ENCODE measurements at regions not wholly inside any gene's neighbourhood (a gene's known extent, or its start where the extent isn't known, plus 50 kb on each side); places are given as distances from the start of the nearest gene placed in this dataset.

DNA sequence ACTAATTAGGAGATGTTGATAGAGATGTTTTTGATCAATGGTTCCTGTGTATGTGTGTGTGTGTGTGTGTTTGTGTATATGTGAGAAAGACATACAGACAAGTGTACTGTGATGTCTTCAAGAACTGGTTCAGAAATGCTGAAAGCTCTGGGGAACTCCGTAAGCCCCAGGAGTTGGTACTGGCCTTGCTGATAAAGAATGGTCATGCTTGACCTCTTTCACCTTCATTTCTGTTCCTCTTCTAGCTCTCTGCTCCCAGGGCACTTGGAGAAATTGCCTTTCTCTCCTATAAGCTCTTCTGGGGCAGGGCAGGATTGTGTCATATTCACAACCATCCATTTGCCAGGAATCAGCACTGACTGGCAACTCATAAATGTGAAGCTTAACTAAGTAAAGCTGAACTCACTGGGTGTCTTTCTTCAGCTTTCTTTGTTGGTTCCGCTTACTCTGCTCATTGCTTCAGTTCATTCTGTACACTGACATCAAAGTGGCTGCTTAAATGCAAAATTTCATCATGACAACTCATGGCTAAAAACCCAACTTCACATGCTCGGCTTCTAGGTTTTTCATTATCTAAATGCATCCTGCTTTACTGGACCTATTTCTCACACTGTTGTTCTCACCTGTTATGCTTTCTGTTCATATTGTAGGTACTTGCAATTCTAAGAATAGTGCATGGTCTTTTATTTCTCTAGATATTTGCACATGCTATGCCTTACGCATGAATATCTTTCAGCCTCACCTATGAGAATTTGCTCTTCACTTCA is 162.1 kb upstream of the LYSMD4 start:
- no peaks in the 10 kb centered on the region for H3K4me1 Mint-ChIP-seq
- Histone ChIP-seq H3K4me3 (ENCODE audit: control insufficient read depth in 1 of 2, extremely low read depth in 1 of 2, low read length in 1 of 2) (no peak overlapping the region), H3K27me3 (replicated peaks in 1 of 2; ENCODE audit: control insufficient read depth in 2 of 2, extremely low read depth in 1 of 2, insufficient read depth in 2 of 2, low read length in 1 of 2) (no peaks in the 10 kb centered on the region), H3K9me3 (no peaks in the 10 kb centered on the region), H3K27ac (ENCODE audit: low read length) (no peak overlapping the region), H3K36me3 (ENCODE audit: control insufficient read depth in 2 of 2, extremely low read depth in 1 of 2, insufficient read depth in 1 of 2, low read length in 1 of 2) (no peaks in the 10 kb centered on the region), H3K4me1 (ENCODE audit: control insufficient read depth in 1 of 2, extremely low read depth in 1 of 2, insufficient read depth in 2 of 2, low read length in 2 of 2) (no peaks in the 10 kb centered on the region)
- DNase-seq (no peak), ATAC-seq (replicated peaks in 1 of 4) (no peak)
- ChIA-PET POLR2A (no interaction called here), CTCF (interaction anchor here in 1 of 2 donors (0.6 kb wide), 2 partner anchors 17 to 591 kb away, joined by 3 read pairs; no protein-coding TSS in a partner anchor)
- H3K4me3 Mint-ChIP-seq, result no peak overlapping the region
- H3K27ac Mint-ChIP-seq, result no peak overlapping the region
- peaks cover 12% of the 10 kb centered on the region for H3K36me3 Mint-ChIP-seq
- peaks cover 4 to 16% (median 5%) of the 10 kb centered on the region in 3 donors for H3K9me3 Mint-ChIP-seq
- WGBS (ENCODE audit: insufficient coverage), result 80% methylated on average over 1 of the region's 4 CpGs
- peaks cover 0 to 3% of the 10 kb centered on the region in 2 donors for H3K27me3 Mint-ChIP-seq

DNA sequence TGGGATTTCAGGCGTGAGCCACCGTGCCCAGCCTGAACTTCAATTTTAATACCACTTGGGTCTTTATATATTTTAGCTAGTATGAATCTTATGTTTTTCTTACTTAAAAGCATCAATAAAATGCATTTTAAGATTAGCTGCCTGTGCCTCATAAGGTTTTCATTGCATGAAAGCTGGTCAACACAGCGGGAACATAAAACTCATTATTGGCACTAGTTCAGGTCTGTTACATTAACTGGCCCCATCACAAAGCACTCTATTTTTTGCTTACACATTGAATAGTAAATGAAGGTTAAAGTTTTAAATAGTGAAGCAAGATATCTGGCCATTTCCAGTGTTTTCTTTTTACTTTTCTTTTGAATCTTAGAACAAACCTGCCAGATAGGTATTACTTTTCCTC is 145.6 kb upstream of the LYSMD4 start:
- H3K9me3 ChIP-seq, result no peaks in the 10 kb centered on the region
- no CpG with 5 or more reads among the region's 3 CpGs for WGBS (ENCODE audit: insufficient coverage)
- ATAC-seq (replicated peaks in 1 of 4) (no peak), DNase-seq (no peak)
- Mint-ChIP-seq H3K36me3 (peaks cover 22% of the 10 kb centered on the region), H3K4me3 (no peak overlapping the region), H3K4me1 (no peaks in the 10 kb centered on the region), H3K27ac (no peak overlapping the region), H3K9me3 (peaks cover 0 to 2% (median 0%) of the 10 kb centered on the region in 3 donors), H3K27me3 (no peaks in the 10 kb centered on the region)
- no peak overlapping the region for H3K4me3 ChIP-seq (ENCODE audit: control insufficient read depth in 1 of 2, extremely low read depth in 1 of 2, low read length in 1 of 2)
- CTCF ChIA-PET, result no interaction called here
- no peaks in the 10 kb centered on the region for H3K36me3 ChIP-seq (ENCODE audit: control insufficient read depth in 2 of 2, extremely low read depth in 1 of 2, insufficient read depth in 1 of 2, low read length in 1 of 2)
- no peaks in the 10 kb centered on the region for H3K4me1 ChIP-seq (ENCODE audit: control insufficient read depth in 1 of 2, extremely low read depth in 1 of 2, insufficient read depth in 2 of 2, low read length in 2 of 2)
- POLR2A ChIA-PET, result no interaction called here
- no peaks in the 10 kb centered on the region for H3K27me3 ChIP-seq (replicated peaks in 1 of 2; ENCODE audit: control insufficient read depth in 2 of 2, extremely low read depth in 1 of 2, insufficient read depth in 2 of 2, low read length in 1 of 2)
- H3K27ac ChIP-seq (ENCODE audit: low read length), result no peak overlapping the region

DNA sequence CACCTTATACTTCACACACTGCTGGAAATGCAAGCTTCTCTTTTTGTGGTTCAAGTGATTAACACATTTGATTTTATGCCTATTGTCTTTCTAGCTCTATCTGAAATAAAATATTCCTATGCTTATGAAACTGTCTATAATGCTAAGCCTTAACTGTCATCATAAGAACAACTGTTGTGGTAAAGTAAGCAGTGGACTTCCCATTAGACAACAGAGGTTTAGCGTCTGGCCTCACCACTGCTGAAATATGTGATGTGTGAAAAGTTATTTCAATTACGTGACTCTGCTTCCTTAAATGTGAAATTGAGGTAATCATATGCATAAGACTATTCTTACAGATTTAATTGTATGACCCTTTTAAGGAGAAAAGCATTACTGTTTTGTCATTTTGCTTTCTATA is 140.2 kb upstream of the LYSMD4 start:
- H3K9me3 ChIP-seq, result no peaks in the 10 kb centered on the region
- H3K27ac Mint-ChIP-seq, result no peak overlapping the region
- no peaks in the 10 kb centered on the region for H3K36me3 Mint-ChIP-seq
- no peak overlapping the region for H3K4me3 Mint-ChIP-seq
- H3K4me3 ChIP-seq (ENCODE audit: control insufficient read depth in 1 of 2, extremely low read depth in 1 of 2, low read length in 1 of 2), result no peak overlapping the region
- no peaks in the 10 kb centered on the region for H3K27me3 Mint-ChIP-seq
- ChIA-PET POLR2A (no interaction called here), CTCF (no interaction called here)
- H3K9me3 Mint-ChIP-seq, result no peaks in the 10 kb centered on the region
- H3K4me1 Mint-ChIP-seq, result no peaks in the 10 kb centered on the region
- no peaks in the 10 kb centered on the region for H3K36me3 ChIP-seq (ENCODE audit: control insufficient read depth in 2 of 2, extremely low read depth in 1 of 2, insufficient read depth in 1 of 2, low read length in 1 of 2)
- H3K27me3 ChIP-seq (replicated peaks in 1 of 2; ENCODE audit: control insufficient read depth in 2 of 2, extremely low read depth in 1 of 2, insufficient read depth in 2 of 2, low read length in 1 of 2), result no peaks in the 10 kb centered on the region
- no peak overlapping the region for H3K27ac ChIP-seq (ENCODE audit: low read length)
- no peak for DNase-seq
- no peaks in the 10 kb centered on the region for H3K4me1 ChIP-seq (ENCODE audit: control insufficient read depth in 1 of 2, extremely low read depth in 1 of 2, insufficient read depth in 2 of 2, low read length in 2 of 2)
- WGBS (ENCODE audit: insufficient coverage), result no CpG with 5 or more reads among the region's 2 CpGs
- ATAC-seq (replicated peaks in 1 of 4), result no peak

DNA sequence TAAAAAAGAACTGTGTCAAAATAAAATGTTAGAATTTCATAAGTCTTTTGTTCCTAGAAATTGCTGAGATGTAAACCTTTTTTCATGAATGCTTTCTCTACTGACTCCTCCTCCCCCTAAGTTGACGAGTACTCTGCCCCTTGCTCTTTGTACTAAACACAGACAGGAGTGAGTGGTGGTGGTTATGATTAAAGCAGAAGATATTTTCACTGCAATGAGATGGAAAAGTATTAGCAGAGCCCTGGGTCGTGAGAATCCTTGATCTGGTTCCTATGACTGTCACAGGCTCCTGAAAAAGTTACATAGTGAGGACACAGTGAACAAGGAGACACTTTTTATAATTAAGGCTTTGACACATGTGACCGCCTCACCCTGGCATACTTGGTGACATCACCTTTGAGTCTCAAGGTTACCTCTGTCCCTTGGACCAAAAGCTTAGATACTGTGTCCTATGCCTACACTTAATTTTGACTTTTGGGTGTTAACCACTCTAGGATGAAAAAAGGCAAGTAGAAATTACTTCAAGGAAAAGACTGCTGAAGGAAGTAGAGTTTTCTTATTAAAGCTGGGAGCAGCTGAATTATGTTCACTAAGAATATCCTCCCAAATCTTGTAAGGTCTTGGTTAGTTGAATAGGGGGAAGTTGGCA is 130.4 kb upstream of the LYSMD4 start:
- H3K9me3 Mint-ChIP-seq, result no peaks in the 10 kb centered on the region
- ATAC-seq (replicated peaks in 1 of 4) (no peak), DNase-seq (no peak)
- ChIA-PET CTCF (no interaction called here), POLR2A (no interaction called here)
- peaks cover 3% of the 10 kb centered on the region for H3K36me3 Mint-ChIP-seq
- Histone ChIP-seq H3K27me3 (replicated peaks in 1 of 2; ENCODE audit: control insufficient read depth in 2 of 2, extremely low read depth in 1 of 2, insufficient read depth in 2 of 2, low read length in 1 of 2) (no peaks in the 10 kb centered on the region), H3K4me1 (ENCODE audit: control insufficient read depth in 1 of 2, extremely low read depth in 1 of 2, insufficient read depth in 2 of 2, low read length in 2 of 2) (no peaks in the 10 kb centered on the region), H3K27ac (ENCODE audit: low read length) (no peak overlapping the region), H3K4me3 (ENCODE audit: control insufficient read depth in 1 of 2, extremely low read depth in 1 of 2, low read length in 1 of 2) (no peak overlapping the region), H3K9me3 (no peaks in the 10 kb centered on the region), H3K36me3 (ENCODE audit: control insufficient read depth in 2 of 2, extremely low read depth in 1 of 2, insufficient read depth in 1 of 2, low read length in 1 of 2) (no peaks in the 10 kb centered on the region)
- H3K27ac Mint-ChIP-seq, result no peak overlapping the region
- H3K4me3 Mint-ChIP-seq, result no peak overlapping the region
- H3K27me3 Mint-ChIP-seq, result no peaks in the 10 kb centered on the region
- H3K4me1 Mint-ChIP-seq, result no peaks in the 10 kb centered on the region
- WGBS (ENCODE audit: insufficient coverage), result 65% methylated on average over 2 of the region's 3 CpGs

DNA sequence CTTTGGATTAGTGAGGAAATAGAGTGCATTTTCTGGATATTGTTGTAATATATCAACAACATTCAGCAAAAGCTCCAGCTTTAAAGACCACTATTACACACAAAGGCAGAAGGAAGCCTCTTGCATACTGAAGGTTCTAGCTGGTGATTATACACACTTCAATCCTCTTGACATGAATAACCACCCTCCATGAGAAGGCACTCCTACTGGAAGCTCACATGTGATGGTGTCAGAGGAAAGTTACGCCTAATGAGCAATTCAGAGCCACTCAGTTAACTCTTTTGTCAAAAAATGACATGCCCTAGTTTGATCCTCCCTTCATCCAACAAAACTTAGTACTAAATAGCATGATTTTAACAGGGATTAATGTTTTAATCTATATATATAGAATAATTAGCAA is 124.6 kb upstream of the LYSMD4 start:
- H3K27ac Mint-ChIP-seq, result no peak overlapping the region
- CTCF ChIA-PET, result no interaction called here

DNA sequence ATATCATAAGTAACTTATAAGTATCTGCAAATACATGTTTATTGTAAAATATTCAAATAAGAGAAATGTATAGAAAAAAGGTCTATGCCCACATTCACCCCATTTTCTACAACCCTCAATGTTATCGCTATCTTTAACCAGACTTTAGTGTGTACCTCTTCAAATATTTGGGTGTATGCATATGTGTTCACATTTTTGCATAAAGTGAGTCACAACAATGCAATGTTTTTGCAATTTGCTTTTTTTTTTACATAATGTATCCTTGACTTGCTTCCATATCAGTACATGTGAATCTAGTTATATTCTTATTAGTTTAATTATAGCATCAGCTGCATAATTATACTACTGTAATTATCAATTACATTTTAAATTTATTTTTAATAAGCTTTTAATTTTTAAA is 117.3 kb upstream of the LYSMD4 start:
- peaks cover 0 to 3% of the 10 kb centered on the region in 2 donors for H3K27me3 Mint-ChIP-seq
- ATAC-seq (replicated peaks in 1 of 4) (no peak), DNase-seq (no peak)
- no peak overlapping the region for H3K4me3 Mint-ChIP-seq
- CTCF ChIA-PET, result interaction anchor here in 1 of 2 donors (0.6 kb wide), 1 partner anchor 587 kb away, joined by 3 read pairs; no protein-coding TSS in a partner anchor
- no CpG with 5 or more reads among the region's 1 CpG for WGBS (ENCODE audit: insufficient coverage)
- POLR2A ChIA-PET, result no interaction called here
- Histone ChIP-seq H3K36me3 (ENCODE audit: control insufficient read depth in 2 of 2, extremely low read depth in 1 of 2, insufficient read depth in 1 of 2, low read length in 1 of 2) (no peaks in the 10 kb centered on the region), H3K9me3 (no peaks in the 10 kb centered on the region), H3K27ac (ENCODE audit: low read length) (no peak overlapping the region), H3K27me3 (replicated peaks in 1 of 2; ENCODE audit: control insufficient read depth in 2 of 2, extremely low read depth in 1 of 2, insufficient read depth in 2 of 2, low read length in 1 of 2) (no peaks in the 10 kb centered on the region), H3K4me1 (ENCODE audit: control insufficient read depth in 1 of 2, extremely low read depth in 1 of 2, insufficient read depth in 2 of 2, low read length in 2 of 2) (no peaks in the 10 kb centered on the region), H3K4me3 (ENCODE audit: control insufficient read depth in 1 of 2, extremely low read depth in 1 of 2, low read length in 1 of 2) (no peak overlapping the region)
- H3K27ac Mint-ChIP-seq, result no peak overlapping the region
- no peaks in the 10 kb centered on the region for H3K36me3 Mint-ChIP-seq
- no peaks in the 10 kb centered on the region for H3K9me3 Mint-ChIP-seq
- no peaks in the 10 kb centered on the region for H3K4me1 Mint-ChIP-seq

More for the DNA sequence above, 124.6 kb upstream of the LYSMD4 start:
- no CpG with 5 or more reads among the region's 1 CpG for WGBS (ENCODE audit: insufficient coverage)
- no peak overlapping the region for H3K4me3 Mint-ChIP-seq
- Histone ChIP-seq H3K36me3 (ENCODE audit: control insufficient read depth in 2 of 2, extremely low read depth in 1 of 2, insufficient read depth in 1 of 2, low read length in 1 of 2) (no peaks in the 10 kb centered on the region), H3K9me3 (no peaks in the 10 kb centered on the region), H3K27me3 (replicated peaks in 1 of 2; ENCODE audit: control insufficient read depth in 2 of 2, extremely low read depth in 1 of 2, insufficient read depth in 2 of 2, low read length in 1 of 2) (no peaks in the 10 kb centered on the region), H3K27ac (ENCODE audit: low read length) (no peak overlapping the region), H3K4me1 (ENCODE audit: control insufficient read depth in 1 of 2, extremely low read depth in 1 of 2, insufficient read depth in 2 of 2, low read length in 2 of 2) (no peaks in the 10 kb centered on the region), H3K4me3 (ENCODE audit: control insufficient read depth in 1 of 2, extremely low read depth in 1 of 2, low read length in 1 of 2) (no peak overlapping the region)
- DNase-seq, result no peak
- no peak for ATAC-seq (replicated peaks in 1 of 4)
- no peaks in the 10 kb centered on the region for H3K4me1 Mint-ChIP-seq
- peaks cover 0 to 3% of the 10 kb centered on the region in 2 donors for H3K27me3 Mint-ChIP-seq
- no peaks in the 10 kb centered on the region for H3K36me3 Mint-ChIP-seq
- H3K9me3 Mint-ChIP-seq, result no peaks in the 10 kb centered on the region
- POLR2A ChIA-PET, result no interaction called here

All from T-cell (primary cell).